Sigmoid colon (tissue), 4 donors: ENCODE measurements at regions not wholly inside any gene's neighbourhood (a gene's known extent, or its start where the extent isn't known, plus 50 kb on each side); places are given as distances from the start of the nearest gene placed in this dataset.

ENCODE experiments used
- CTCF ChIP-seq, 4 experiments: fragments of 450-650 bp in 3 of 4; fragments of 200-600 bp in 1 of 4; IDR thresholded peaks; one replicate each; pipeline ENCODE4 v1.5.1; 2016 to 2019; ENCODE audit warnings: antibody characterized with exemption in 4 of 4, mild to moderate bottlenecking in 3 of 4, moderate library complexity in 2 of 4
- EP300 ChIP-seq, 4 donors: sonication (generic); formaldehyde crosslinking; IDR thresholded peaks; one replicate each; pipeline ENCODE4 v1.6.1; 2017; ENCODE audit warnings: antibody characterized with exemption in 4 of 4
- POLR2AphosphoS5 ChIP-seq, 4 donors: sonication (generic); formaldehyde crosslinking; IDR thresholded peaks; one replicate each; pipeline ENCODE4 v1.6.1; 2017; ENCODE audit warnings: antibody characterized with exemption in 4 of 4

- no peak for TF ChIP-seq CTCF (IDR thresholded peaks at IDR 0.05)
- no peak for TF ChIP-seq EP300 (IDR thresholded peaks at IDR 0.05)
- no peak for TF ChIP-seq POLR2AphosphoS5 (IDR thresholded peaks at IDR 0.05)
Measured at GRCh38 chr4:93983140-93983539, 154.6 kb downstream of the ATOH1 start.
